ENCODE measurements at regions not wholly inside any gene's neighbourhood (a gene's known extent, or its start where the extent isn't known, plus 50 kb on each side); places are given as distances from the start of the nearest gene placed in this dataset.
"Not testable (repeated sequence)": the region's sequence is repeated elsewhere in the genome, so short reads cannot be mapped to it uniquely, and the experiment has no call there.

DNA sequence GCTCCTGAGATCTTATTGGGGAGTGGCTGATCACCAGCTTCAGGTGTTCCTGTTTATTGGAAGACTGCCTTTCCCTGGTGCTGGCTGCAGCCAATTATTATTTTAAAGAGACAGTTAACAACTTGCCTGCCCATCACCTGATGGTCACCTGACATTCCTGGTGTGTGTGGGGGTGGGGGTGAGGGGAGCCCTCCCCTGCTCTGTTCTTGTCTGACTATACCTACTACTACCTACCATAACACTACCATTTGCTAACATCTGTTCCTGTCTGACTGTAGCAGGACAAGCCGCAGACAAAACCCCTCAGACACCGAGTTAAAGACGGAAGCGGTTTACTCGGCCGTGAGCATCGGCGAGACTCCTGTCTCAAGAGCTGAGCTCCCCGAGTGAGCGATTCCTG is 54.9 kb upstream of the NBPF3 start:
- DNase-seq = no peak

- DNase-seq = no peak
These were observed 55.3 kb upstream of the NBPF3 start for GRCh38 chr1:21384620-21385019.

- no peak for DNase-seq
These were observed 56.0 kb upstream of the NBPF3 start for GRCh38 chr1:21383785-21384401.

- DNase-seq = no peak
These were observed 58.6 kb upstream of the NBPF3 start for GRCh38 chr1:21381354-21381753.

GRCh38 chr1:21380147-21380546 is 59.8 kb upstream of the NBPF3 start:
- not testable (repeated sequence) for DNase-seq

DNA sequence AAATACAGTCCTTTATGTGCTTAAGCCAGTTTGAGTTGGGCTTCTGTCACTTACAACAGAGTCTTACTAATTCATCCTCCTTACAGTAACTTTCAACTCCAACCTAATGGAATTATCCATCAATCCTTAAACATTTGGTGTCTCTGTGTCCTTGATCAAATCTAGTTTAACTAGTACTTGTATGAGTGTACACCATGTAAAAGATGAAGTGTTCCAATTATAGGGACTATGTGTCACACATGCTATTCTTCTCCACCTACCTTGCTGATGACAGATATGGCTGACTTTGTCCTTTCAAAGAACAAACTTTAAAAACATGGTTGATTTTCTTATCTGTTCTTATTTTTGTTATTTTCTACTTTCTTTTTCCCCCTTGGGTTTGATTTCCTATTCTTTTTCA is 60.4 kb upstream of the NBPF3 start:
- DNase-seq = no peak

DNA sequence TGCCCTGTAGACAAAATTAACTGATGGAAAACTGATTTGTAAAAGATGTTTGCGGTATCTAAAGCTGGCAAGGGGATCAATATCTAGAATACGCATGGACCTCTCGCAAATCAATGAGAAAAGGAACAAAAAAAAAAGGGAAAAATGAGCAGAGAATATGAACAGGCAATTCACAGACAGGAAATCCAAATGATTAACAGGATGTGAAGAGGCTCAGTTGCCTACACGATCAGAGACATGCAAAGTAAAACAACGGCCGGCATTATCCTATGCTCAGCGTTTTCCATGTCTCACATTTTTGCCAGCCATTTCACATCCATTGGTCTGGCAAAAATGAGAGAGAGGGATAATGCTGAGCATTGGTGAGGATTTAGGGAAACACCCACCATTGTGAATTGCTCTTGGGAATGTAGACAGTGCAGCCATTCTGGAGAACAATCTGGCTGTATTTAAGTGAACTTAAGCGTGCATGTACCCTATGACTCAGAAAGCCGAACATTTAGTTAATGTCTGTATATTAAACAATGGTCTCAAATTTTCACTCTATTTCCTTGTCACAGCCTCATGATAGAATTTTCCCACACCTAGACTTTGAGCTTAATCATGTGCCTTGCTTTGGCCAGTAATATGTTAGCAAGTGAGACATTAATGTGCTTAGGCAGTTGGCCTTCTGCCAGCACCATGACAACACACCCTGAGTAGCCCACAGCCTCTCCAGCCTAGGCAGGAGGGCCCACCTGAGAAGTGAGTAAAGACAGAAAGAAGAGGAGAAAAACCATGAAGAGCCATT is 61.0 kb upstream of the NBPF3 start:
- DNase-seq = no peak

GRCh38 chr1:21372383-21372782 is 67.6 kb upstream of the NBPF3 start:
- no peak for DNase-seq

DNA sequence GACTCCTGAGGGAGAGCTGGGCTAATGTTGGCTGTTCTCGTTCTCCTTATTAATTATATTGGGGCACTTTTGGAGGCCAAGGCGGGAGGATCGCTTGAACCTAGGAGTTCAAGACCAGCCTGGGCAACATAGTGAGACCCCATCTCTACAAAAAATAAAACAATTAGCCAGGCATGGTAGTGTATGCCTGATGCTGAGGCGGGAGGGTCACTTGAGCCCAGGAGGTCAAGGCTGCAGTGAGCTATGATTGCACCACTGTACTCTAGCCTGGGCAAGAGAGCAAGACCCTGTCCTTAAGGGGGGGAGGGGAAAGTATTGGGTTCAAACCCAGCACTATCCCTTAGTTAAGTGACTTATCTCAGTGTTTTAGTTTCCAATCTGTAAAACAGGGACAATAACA is 70.0 kb upstream of the NBPF3 start:
- DNase-seq = no peak

DNA sequence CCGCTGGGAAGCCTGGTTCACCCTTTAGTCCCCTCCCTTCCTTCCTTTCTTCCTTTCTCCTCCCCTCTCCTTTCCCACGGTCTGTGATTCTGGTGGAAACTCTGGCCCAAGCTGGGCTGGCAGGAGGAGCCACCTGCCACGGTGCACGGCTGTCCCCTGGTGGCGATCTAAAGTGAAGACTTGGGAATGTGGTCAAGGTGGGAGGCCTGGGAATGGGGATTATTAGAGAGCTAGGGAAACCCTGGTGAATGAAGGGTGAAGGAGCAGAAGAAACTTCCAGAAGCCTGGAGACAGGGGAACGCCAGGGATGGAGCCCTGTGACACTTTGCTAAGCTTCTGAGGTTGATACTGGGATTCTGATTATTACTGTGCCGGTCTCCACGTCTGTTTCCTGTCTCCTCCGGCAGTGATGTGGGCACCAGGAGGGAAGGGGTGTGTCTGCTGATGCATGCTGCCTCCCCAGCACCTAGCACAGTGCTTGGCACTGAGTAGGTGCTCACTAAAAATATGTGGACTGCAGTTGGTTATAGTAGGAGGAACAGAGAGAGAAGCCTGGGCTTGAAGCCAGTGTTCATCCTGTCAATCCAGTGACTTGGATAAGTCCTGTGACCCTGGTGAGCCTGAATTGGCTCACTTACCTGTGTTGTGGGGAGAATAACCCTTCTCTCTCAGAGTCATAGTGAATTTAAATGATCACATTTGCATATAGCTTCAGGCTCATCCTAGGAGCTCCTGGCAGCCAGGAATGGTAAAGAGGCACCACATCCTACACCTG is 71.2 kb upstream of the NBPF3 start:
- peak; percentile 82 for DNase-seq

DNA sequence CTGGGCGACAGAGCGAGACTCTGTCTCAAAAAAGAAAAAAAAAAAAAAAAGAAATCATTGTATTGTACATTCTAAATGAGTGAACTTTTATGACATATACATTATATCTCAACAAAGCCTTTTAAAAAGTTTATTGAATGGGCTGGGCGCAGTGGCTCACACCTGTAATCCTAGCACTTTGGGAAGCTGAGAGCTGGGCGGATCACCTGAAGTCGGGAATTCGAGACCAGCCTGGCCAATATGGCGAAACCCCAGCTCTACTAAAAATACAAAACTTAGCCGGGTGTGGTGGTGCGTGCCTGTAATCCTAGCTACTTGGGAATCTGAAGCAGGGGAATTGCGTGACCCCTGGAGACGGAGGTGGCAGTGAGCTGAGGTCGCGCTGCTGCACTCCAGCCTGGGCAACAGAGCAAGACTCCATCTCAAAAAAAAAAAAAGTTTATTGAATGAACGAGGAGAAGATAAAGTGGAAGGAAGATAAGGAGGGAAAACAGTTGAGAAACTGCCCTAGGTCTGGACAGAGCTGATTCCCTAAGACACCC is 71.9 kb upstream of the NBPF3 start:
- not testable (repeated sequence) for DNase-seq

DNA sequence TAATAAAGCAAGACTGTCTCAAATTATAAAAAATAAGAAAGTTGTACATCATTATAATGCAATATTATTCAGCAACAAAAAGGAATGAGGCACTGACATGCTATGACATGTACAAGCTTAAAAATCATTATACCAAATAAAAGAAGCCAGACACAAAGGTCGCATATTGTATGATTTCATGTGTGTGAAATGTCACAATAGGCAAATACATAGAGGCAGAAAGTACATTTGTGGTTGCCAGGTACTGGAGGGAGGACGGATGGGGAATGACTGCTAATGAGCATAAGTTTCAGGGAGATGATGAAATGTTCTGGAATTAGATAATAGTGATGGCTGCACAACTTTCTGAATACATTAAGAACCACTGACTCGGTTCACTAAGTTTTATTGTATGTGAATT is 73.6 kb upstream of the NBPF3 start:
- no peak for DNase-seq

GRCh38 chr1:21365036-21365435 is 74.8 kb upstream of the ECE1 start:
- DNase-seq = no peak

DNA sequence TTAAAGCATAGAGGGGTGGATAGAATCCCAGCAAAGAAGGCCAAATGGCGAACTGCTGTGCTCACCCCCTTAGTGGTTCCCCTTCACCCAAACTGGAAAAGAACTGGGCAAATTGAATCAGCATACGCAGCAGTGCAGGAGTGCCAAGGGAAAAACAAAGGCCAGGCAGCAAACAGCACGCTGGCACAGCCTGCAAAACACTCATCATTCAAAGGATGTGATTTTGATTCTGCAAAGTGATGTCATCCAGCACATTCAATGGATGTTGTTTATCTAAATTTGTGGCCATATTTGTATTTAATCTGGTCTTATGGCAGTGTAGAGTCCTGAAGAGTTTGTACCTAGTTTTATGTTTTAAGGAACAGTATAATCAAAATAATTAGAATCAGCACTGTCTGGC is 71.8 kb upstream of the ECE1 start:
- DNase-seq = peak; percentile 38

DNA sequence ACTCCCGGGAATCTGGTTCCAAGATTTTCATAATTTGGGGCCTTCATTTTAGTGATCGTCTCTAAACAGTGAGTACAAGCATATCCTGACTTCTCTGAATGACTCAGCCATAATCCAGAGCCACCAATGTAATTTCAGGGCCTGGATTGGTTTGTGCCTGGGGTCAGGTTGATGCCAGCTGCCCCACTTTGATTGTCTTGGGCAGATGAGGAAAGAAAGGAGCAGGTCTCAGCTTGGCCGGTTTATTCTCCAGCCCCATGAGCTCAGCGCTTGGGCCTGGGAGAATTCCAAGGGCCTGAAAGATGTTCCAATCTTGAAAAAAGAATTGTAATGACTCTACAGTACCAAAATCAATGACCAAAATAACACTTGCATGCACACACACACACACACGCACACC is 71.2 kb upstream of the ECE1 start:
- no peak for DNase-seq

GRCh38 chr1:21357161-21357560 is 66.9 kb upstream of the ECE1 start:
- no peak for DNase-seq

DNA sequence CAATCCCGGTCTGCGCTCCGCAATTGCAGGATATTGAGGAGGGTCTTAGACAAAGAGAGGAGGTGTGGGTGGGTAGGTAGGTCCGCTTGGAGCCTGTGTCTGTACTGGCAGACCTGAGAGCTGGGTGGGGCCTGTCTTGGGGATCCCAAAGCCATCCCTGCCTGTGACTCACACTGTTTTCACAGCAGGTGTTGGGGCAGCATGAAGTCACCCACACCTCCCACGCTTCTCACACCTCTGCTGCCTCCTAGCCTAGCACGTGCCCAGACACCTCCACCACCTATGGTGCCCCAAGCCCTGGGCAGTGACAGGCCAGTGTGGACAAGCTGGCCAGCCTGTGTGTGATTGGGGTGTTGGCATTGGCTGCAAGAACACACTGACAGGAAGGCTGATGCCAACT is 65.7 kb upstream of the ECE1 start:
- DNase-seq = no peak

DNA sequence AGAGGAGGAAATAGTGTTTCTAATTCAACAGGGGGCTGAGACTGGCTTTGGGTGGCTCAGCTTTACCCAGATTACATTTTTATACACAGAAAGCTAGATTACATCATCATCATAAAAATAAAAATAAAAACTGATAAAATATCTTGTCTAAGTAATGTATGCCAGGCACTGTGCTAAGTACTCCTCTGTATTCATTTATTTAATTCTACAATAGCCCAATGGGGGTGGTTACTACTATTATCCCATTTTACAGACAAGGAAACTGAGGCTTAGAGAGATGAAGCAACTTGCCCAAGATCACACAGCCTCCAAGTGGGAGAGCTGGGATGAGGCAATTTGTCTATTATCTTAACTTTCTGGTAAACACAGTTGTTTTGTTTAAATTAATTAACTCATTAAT is 62.3 kb upstream of the ECE1 start:
- DNase-seq = no peak

DNA sequence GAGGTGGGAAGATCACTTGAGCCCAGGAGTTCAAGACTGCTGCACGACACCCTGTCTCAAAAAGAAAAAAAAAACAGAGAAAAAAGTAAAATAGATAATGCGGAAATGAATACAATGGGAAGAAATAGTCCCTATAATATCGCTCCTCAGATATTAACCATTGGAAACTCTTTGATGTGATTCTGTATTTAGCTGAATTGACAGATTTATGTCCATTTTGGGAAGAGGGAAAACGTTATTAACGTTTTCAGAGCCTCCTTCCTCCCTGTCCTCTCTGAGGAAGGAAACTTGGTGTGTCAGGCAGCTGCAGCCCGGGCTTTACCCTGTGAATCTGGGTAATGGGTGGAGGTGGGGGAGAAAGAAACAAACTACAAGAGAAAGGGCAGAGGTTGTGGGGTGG is 61.6 kb upstream of the ECE1 start:
- no peak for DNase-seq

- no peak for DNase-seq
These were observed 60.1 kb upstream of the ECE1 start for GRCh38 chr1:21350202-21350885.

GRCh38 chr1:21349693-21350092 is 59.4 kb upstream of the ECE1 start:
- DNase-seq = no peak

DNA sequence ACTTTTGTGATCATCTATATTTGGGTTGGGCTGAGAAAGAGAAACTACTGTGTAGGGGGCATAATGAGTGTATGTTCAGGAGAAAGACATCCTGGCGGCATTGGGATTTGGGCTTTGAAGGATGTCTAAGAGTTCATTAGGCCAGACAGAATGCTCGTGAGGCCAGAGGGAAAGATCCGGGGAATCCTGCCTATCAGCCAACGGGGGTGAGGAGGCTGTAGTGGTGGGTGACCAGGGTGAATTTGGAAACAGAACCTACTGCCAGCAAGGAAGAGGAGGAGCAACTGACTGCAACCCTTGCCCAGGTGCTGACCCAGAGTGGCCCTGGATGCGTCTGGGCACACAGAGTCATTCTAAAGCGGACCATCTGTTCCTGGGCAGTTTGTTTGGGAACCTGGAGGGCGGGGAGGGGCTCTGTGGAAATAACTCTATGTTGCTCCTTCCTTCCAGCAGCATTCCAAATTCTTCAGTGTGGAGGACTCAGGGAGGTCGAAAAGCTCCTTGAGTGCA is 56.9 kb upstream of the ECE1 start:
- DNase-seq = no peak
